ENCODE measurements at regions not wholly inside any gene's neighbourhood (a gene's known extent, or its start where the extent isn't known, plus 50 kb on each side); places are given as distances from the start of the nearest gene placed in this dataset.

DNA sequence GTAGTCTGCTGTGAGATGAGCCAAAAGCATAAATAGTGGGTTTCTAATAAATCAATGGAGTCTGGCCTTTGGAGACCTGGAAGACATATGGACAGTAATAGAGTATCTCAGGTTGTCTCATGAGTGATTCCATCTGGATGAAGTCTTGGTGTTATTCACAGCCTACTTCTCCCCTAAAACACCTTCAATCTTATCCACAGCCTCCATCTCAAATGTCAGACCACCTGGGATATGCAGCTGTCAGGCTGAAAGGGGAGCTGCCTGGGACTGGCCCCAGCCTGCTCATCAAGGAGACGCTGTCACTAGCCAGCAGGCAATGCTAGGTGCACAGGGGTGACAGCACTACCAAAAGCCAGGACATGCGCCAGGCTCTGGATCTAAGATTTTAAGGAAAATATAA lies 684.0 kb upstream of the ZEB2 start:
- Mint-ChIP-seq H3K4me1 (no peaks in the 10 kb centered on the region), H3K4me3 (no peak overlapping the region), H3K27me3 (ENCODE audit: low read depth) (no peaks in the 10 kb centered on the region), H3K27ac (no peak overlapping the region), H3K36me3 (no peaks in the 10 kb centered on the region), H3K9me3 (no peaks in the 10 kb centered on the region)
- TF ChIP-seq, protein P1, sequence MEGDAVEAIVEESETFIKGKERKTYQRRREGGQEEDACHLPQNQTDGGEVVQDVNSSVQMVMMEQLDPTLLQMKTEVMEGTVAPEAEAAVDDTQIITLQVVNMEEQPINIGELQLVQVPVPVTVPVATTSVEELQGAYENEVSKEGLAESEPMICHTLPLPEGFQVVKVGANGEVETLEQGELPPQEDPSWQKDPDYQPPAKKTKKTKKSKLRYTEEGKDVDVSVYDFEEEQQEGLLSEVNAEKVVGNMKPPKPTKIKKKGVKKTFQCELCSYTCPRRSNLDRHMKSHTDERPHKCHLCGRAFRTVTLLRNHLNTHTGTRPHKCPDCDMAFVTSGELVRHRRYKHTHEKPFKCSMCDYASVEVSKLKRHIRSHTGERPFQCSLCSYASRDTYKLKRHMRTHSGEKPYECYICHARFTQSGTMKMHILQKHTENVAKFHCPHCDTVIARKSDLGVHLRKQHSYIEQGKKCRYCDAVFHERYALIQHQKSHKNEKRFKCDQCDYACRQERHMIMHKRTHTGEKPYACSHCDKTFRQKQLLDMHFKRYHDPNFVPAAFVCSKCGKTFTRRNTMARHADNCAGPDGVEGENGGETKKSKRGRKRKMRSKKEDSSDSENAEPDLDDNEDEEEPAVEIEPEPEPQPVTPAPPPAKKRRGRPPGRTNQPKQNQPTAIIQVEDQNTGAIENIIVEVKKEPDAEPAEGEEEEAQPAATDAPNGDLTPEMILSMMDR (IDR thresholded peaks at IDR 0.05; ENCODE audit: unreplicated experiment): no peak
- DNase-seq (ENCODE audit: low spot score in 2 of 2, unreplicated experiment in 2 of 2): no peak

DNA sequence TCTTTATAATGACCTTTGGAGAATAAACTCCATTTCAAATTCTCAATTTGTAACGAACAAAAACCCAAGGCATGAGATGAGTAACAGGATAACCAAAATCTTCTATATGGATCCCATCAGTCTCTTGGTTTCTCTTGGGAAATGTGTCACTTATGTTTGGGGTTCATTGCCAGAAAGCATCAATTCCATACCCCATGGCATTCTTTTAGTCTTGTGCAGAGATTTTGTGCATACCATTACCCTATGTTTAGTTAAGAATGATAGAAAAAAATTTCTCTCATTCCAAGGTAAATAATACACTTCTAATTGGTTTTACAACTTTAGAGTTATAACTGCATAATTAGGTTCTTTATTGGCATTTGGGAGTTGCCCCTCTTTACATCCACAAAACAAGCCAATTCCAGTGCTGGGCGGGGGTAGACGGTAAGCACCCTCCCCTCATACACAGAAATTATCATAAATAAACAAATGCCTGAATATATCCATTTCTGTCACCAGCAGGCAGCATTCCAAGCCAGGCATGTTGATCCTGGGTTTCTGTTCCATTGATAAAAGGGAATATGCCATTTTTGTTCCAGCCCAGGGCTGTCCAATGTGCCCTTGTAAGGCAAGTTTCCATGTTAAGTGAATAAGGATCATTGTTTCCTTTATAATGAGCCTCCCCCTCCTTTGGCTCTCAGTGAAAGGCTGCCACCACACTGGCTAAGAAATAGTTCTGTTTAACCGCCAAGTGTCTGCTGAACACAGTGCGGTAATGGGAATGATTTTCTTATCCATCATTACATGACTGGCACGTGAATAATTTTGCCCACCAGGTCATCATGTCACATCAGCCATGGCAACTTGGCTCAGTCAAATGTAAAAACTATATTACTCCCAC lies 680.1 kb upstream of the ZEB2 start:
- Mint-ChIP-seq H3K9me3 (no peaks in the 10 kb centered on the region), H3K27me3 (ENCODE audit: low read depth) (no peaks in the 10 kb centered on the region), H3K27ac (no peak overlapping the region), H3K4me1 (peaks cover 14% of the 10 kb centered on the region), H3K36me3 (no peaks in the 10 kb centered on the region), H3K4me3 (no peak overlapping the region)
- DNase-seq (ENCODE audit: low spot score in 2 of 2, unreplicated experiment in 2 of 2): no peak
- TF ChIP-seq, protein P1 (IDR thresholded peaks at IDR 0.05; ENCODE audit: unreplicated experiment): no peak

DNA sequence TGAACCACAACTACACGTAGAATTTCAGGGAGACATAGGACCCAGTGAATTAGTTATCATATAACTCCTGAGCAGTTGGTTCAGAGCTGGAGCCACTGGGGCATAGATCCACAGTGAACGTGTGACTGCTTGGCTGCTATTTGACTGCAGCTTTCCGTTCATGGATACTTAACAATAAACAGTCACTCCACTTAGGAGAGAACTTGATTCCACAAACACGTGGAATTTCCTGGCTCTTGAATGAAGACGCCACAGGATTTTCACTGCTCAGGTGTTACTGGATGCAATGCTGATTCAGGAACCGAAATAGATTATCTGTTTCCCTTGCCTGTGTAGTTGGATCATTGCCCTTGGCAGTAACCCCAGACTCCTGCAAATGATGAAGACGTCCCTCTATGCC lies 679.1 kb upstream of the ZEB2 start:
- H3K4me1 Mint-ChIP-seq: peaks cover 24% of the 10 kb centered on the region
- H3K27me3 Mint-ChIP-seq (ENCODE audit: low read depth): no peaks in the 10 kb centered on the region
- no peak overlapping the region for H3K27ac Mint-ChIP-seq
- H3K4me3 Mint-ChIP-seq: no peak overlapping the region
- H3K9me3 Mint-ChIP-seq: no peaks in the 10 kb centered on the region
- no peaks in the 10 kb centered on the region for H3K36me3 Mint-ChIP-seq
- no peak for DNase-seq (ENCODE audit: low spot score in 2 of 2, unreplicated experiment in 2 of 2)
- TF ChIP-seq, protein P1 (IDR thresholded peaks at IDR 0.05; ENCODE audit: unreplicated experiment): no peak

DNA sequence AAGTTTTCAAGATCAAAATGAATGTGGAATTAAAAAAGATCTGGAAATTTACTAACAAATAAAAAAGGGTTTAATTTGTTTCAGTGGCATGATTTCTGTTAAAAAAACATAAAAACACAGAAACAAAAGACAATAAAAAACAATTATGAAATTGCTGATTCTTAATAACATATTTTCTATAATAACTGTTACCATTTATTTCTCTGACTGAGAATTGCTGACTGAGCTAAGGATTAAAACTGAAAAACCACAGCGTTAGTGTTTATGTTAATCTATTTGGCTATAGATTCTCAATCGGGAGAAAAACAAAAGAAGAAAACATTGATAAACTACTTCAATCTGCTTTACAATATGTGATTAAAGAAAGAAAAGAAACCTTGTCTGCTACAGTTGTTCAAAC lies 678.6 kb upstream of the ZEB2 start:
- DNase-seq (ENCODE audit: low spot score in 2 of 2, unreplicated experiment in 2 of 2): no peak
- no peak overlapping the region for H3K4me3 Mint-ChIP-seq
- H3K27me3 Mint-ChIP-seq (ENCODE audit: low read depth): no peaks in the 10 kb centered on the region
- H3K27ac Mint-ChIP-seq: no peak overlapping the region
- no peaks in the 10 kb centered on the region for H3K9me3 Mint-ChIP-seq
- TF ChIP-seq, protein P1 (IDR thresholded peaks at IDR 0.05; ENCODE audit: unreplicated experiment): no peak
- H3K36me3 Mint-ChIP-seq: no peaks in the 10 kb centered on the region
- H3K4me1 Mint-ChIP-seq: peaks cover 29% of the 10 kb centered on the region

DNA sequence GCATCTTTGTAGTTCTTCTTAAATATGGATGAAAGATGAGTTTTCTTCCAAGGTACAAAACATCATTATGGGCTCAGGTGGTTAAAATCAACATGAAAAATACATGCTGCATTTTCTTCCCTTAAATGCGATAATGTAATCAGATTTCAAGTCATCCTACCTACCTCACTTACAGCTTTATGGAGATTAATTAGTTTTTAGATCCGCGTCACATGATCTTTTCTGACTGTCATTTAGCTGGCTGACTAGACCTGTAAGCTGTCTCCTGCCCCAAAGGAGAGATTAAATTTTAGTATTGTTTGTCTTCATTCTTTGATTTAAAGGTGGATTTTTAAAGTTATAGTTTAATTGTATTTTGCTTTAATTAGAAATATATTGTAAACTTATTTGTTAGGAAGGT lies 678.0 kb upstream of the ZEB2 start:
- no peak overlapping the region for H3K4me3 Mint-ChIP-seq

More for the DNA sequence above, 678.0 kb upstream of the ZEB2 start:
- Mint-ChIP-seq H3K9me3 (no peaks in the 10 kb centered on the region), H3K4me1 (peaks cover 30% of the 10 kb centered on the region), H3K36me3 (no peaks in the 10 kb centered on the region), H3K27ac (no peak overlapping the region), H3K27me3 (ENCODE audit: low read depth) (no peaks in the 10 kb centered on the region)
- TF ChIP-seq, protein P1 (IDR thresholded peaks at IDR 0.05; ENCODE audit: unreplicated experiment): no peak
- no peak for DNase-seq (ENCODE audit: low spot score in 2 of 2, unreplicated experiment in 2 of 2)

All from mesothelial cell of epicardium (in vitro differentiated cells).